Urothelium cell line (cell line): ENCODE measurements at regions not wholly inside any gene's neighbourhood (a gene's known extent, or its start where the extent isn't known, plus 50 kb on each side); places are given as distances from the start of the nearest gene placed in this dataset.
"Not testable (repeated sequence)": the region's sequence is repeated elsewhere in the genome, so short reads cannot be mapped to it uniquely, and the experiment has no call there.

Experiments
- DNase-seq: peaks from one replicate; pipeline ENCODE4 v3.0.0; 2011; ENCODE audit warnings: low spot score, mixed read lengths
- FAIRE-seq: peaks from 2 replicates; lab custom pipeline; 2011; peaks lifted over from hg19 to GRCh38; lab: Jason Lieb, UNC

DNA sequence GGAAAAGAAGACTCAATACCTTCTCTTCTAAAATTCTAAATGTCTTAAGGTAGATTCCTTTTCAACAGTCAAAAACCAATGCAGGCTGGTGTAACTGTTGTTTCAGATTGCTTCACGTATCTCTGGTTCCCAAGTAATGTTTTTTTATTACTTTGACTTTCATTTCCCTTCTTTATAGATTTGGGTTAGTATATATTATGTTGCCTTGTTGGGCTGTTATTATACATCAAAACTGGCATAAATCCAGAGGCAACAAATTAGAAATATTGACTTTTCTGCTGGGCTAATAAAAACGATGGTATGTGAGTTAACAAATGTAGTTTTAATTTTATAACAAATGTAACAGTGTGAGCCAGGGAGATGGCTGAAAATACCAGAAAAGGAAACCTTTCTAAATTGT is 444.7 kb upstream of the TENM3 start:
- FAIRE-seq: no peak

DNA sequence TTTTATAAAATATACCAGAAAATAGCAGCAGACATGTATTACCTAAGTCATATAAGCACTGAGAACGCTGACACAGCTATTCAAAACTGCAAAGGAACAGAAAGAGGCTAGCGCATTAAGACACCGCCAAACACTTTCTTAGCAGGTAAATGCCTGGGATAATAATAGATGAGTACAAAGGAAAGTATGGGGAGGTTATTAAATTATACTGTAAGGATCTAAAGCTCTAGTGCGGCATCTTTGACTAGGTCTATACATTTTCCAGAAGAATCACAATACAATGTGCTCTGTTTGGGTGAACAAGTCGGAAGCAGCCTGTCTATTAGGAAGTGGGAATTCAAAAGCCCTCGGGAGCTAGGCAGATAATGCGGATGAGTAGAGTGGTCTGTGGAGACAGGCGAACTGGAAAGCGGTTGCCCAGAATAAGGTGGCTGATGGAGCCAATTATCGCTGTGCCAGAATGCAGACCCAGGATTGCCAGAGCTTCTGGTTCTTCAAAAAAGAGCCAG is 443.6 kb upstream of the TENM3 start:
- no peak for FAIRE-seq
- DNase-seq: no peak

More for the DNA sequence above, 444.7 kb upstream of the TENM3 start:
- no peak for DNase-seq

GRCh38 chr4:181802207-181802606 is 441.0 kb upstream of the TENM3 start:
- FAIRE-seq: no peak
- DNase-seq: no peak

DNA sequence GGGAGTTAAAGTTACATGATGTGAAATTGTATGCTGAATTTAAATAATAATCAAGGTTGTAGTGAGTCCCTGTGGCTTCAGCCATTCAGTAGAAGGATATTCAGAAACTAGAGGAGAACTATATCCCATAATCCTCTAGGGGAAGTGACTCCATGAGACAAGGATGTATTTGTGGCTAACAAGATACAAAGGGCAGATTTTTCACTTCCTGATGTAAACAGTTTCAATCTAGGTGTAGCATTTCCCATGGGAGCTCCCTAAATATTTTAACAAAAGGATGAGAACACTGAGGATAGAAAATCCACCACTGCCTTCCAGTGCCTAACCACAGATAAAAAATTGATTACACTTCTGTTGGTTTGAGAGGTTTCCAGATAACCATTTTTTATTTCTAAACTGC is 435.4 kb upstream of the TENM3 start:
- FAIRE-seq: no peak
- no peak for DNase-seq

- DNase-seq (no peak), FAIRE-seq (no peak)
These were observed 432.5 kb upstream of the TENM3 start for GRCh38 chr4:181810711-181811110.

DNA sequence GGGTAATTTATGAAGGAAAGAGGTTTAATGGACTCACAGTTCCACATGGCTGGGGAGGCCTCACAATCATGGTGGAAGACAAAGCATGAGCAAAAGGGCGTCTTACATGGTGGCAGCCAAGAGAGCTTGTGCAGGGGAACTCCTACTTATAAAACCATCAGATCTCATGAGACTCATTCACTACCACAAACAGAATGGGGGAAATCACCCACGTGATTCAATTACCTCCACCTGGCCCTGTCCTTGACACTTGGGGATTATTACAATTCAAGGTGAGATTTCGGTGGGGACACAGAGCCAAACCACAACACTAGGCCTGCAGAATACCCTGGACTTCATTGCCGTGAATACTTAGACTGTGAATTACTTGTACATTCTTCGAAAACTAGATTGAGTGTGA is 431.7 kb upstream of the TENM3 start:
- not testable (repeated sequence) for FAIRE-seq, DNase-seq

DNA sequence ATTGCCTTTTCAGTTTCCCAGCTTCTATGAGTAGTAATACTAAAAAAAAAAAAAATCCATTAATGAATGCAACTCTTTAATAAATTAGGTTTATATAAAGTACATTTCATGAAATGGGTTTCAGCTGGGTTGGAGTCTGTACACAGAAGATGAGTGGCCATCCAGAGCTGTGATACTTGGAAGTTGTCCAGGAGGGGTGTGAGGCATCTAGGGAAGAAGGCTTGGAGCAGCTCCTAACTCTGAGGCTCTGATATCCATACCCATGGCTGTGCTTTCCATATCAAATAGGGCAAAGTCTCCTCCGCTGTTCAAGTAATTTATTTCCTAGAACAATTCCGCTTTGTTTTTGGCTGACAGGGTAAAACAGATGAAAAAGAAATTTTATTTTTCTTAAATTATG is 423.3 kb upstream of the TENM3 start:
- DNase-seq (no peak), FAIRE-seq (no peak)

DNA sequence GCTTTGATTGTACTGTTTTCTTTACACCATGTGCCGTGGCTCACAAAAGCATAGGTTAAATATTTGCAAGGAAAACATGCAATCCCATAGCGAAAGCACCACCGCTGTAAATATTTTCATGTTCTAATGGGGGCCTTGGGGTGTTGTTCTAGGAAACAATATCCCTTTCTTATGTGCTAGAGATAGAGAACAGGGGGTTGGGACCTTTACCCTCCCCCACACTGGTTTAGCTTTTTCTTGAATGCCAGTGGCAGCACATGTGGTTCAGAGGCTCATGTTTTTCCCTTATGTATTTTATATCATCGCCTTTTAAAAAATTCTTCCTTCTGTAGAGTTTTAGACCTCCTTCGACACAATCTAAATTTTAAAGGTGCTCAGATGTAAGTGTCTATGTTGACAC is 422.6 kb upstream of the TENM3 start:
- FAIRE-seq (no peak), DNase-seq (no peak)

GRCh38 chr4:181821039-181822004 is 421.9 kb upstream of the TENM3 start:
- DNase-seq: no peak
- FAIRE-seq: no peak

DNA sequence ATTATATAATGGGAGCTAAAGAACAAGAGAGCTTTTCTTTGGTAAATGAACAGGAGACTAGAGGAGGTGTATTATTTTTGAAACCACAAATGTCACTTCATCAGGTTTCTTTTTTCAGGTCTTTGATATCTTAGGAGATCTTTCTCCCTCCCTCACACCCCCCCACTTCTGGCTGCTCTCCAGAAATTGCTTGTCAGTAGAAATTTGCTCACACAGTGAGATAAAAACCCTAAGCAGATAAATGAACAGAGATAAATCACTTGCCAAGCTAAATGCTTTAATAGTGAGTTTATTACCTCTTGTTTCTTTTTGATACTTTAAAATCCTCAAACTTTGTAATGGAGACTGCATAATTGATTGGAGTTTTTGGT is 421.2 kb upstream of the TENM3 start:
- DNase-seq: no peak

GRCh38 chr4:181823183-181823582 is 420.0 kb upstream of the TENM3 start:
- FAIRE-seq (no peak), DNase-seq (no peak)

More for the DNA sequence above, 421.2 kb upstream of the TENM3 start:
- FAIRE-seq: no peak

DNA sequence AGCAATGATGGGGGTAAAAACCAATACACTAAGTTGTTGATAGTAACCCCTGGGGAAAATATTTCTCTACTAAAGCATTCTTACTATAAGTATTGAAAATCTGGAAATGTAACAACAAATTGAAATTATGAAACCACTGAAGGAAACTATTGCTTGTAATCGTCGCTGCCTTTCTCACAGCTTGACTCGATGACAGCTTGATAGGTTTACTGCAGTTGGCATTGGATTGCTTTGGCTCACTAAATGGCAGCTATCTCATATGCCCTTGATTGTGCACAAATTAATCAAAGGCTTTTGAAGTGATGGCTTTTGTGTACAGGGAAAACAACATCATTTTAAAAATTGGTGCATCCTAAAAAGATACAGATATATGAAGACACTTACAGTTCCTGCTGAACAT is 419.6 kb upstream of the TENM3 start:
- no peak for FAIRE-seq

DNA sequence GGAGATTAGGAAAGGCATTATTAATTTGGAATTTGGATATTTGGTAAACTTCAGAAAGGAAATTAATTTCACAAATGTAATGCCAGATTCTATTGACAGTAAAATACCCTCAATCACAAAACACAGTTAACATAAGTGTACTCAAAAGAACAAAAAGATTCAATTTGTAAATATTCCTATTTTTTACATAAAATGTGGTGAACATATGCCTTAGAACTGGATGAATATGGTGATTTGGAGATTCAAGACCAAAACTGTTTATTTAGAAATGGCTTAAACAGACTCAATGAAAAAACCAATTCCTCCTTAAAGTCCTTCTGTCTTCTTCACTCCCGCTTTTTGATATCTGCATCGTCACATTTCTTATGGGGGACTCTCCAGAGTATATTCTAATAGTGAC is 417.6 kb upstream of the TENM3 start:
- FAIRE-seq (no peak), DNase-seq (no peak)

More for the DNA sequence above, 419.6 kb upstream of the TENM3 start:
- no peak for DNase-seq

DNA sequence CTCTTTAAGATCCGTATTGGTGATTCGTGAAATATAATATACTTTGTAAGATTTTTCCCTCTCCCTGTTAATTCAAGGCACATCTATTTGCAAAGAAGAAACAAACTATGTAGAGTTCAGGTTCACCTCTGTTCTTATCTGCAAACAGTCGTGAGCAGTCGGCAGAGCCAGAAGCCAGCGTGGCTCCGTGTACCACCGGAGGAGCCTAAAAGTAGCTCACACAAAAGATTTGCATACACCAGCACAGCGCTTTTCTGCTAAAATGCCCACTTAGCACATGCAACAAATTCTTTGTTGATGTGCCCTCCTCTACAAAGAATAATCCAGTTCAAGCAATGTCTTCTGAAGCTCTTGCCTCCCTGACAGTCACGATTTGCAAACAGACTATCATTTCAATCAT is 416.0 kb upstream of the TENM3 start:
- DNase-seq: no peak
- no peak for FAIRE-seq

DNA sequence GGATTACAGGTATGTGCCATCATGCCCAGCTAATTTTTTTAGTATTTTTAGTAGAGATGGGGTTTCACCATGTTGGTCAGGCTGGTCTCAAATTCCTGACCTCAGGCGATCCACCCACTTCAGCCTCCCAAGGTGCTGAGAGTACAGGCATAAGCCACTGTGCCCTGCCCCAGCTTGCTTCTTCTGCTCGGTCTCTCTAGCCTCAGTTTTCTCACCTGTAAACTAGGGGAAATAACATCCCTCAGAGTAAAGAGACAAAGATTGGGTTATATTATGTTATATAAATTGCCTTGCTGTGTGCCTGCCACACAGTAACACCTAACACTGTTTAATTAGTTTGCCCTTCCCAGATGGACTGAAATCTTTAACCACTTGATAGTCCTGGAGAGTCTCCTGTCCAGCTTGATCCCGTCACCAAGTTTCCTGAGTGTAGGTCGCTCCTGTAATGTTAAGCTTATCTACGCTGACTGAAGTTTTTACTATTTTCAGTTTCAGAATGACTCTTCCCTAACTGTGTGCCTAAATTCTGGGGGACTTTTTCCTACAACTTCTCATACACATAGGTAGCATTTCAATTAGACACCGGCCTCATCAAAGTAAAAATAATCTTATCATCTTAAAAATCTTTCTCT is 412.7 kb upstream of the TENM3 start:
- DNase-seq (no peak), FAIRE-seq (no peak)

DNA sequence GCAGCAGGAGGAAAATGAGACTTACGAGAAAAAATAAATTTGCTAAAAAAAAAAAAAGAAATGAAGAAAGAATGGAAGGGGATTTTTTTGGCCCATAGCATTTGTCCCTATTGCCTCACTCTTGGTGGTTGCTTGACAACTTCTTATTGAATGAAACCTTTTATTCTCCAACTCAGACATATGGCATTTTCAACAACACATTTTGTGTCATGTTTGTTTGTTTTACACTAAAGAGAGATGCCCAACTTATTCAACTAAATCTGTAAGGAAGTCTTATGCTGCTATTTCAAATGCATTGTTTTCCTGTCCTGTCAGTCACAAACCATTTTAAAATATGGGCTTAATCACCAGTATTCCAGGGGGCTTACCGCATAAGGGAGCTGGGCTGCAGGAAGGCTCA is 409.1 kb upstream of the TENM3 start:
- FAIRE-seq: no peak
- no peak for DNase-seq

DNA sequence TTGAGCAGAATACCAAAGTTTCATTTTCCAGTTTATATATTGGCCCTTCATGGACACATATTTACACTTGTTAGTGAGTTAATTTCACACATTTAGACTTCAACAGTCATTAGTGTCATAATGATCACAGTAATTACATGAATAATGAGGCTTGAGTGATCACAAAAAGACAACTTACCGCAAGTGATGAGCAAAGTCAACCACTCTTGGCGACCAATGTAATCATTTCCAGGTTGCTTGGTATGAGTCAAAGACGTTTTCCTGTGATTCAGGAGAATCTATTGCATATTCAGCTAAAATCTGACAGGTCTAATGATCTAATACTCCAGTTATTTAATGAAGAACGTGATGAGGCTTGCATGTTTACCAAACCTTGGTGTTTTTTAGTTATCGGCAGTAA is 407.9 kb upstream of the TENM3 start:
- FAIRE-seq (no peak), DNase-seq (no peak)

DNA sequence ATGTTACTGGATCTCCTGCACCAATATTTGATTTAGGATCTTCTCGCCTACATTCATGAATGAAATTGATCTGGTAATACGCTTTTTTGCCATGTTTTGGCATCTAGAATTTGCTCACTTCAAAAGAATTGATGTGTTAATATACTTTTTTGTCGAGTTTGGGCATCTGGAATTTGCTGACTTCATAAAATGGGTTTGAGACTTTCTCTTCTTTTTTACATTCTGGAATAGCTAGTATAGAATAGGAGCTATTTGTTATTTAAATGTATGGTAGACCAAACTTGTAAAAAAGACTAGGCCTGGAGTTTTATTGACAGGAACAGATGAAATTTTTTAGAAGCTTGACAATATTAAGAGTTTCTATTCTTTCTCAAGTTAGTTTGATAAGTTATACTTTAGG is 404.9 kb upstream of the TENM3 start:
- FAIRE-seq: no peak
- no peak for DNase-seq

GRCh38 chr4:181843797-181844196 is 399.4 kb upstream of the TENM3 start:
- DNase-seq, FAIRE-seq: not testable (repeated sequence)

DNA sequence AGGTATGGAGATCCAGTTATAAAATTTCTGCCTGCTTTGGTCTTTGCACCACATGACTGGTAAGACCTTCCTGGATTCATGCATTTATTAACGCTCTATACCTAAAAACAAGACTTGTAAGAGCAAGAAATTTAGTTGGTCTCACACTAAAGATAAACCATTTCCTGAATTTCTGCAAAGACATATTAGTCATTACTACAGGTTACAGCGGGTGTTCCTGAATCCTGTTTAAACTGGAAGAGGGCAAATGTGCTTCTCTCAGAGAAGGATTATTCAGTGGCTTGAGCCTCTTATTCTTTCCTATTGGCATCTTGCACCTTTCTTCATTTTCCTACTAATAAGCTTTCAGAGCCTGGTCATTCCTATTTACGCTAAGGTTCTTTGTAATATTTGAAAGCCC is 397.6 kb upstream of the TENM3 start:
- FAIRE-seq: no peak
- DNase-seq: no peak

GRCh38 chr4:181846934-181847333 is 396.3 kb upstream of the TENM3 start:
- no peak for FAIRE-seq

GRCh38 chr4:181848357-181848756 is 394.8 kb upstream of the TENM3 start:
- DNase-seq (no peak), FAIRE-seq (no peak)

More at GRCh38 chr4:181846934-181847333, 396.3 kb upstream of the TENM3 start:
- no peak for DNase-seq
